C4-2B (cell line): ENCODE measurements at regions not wholly inside any gene's neighbourhood (a gene's known extent, or its start where the extent isn't known, plus 50 kb on each side); places are given as distances from the start of the nearest gene placed in this dataset.

Experiments
- H3K27ac ChIP-seq: fragments of 450-650 bp; 2 replicates; pipeline ENCODE4 v1.5.1; 2017
- CTCF ChIP-seq: fragments of 450-650 bp; conservative IDR thresholded peaks from 2 replicates; pipeline ENCODE4 v1.5.1; 2017; ENCODE audit warnings: mild to moderate bottlenecking
- ZFX ChIP-seq: fragments of 450-650 bp; IDR thresholded peaks from 2 replicates; pipeline ENCODE4 v1.6.1; 2017

GRCh38 chr1:55317673-55318072 lies 102.5 kb upstream of the USP24 start:
- H3K27ac ChIP-seq, result no peak overlapping the region
- TF ChIP-seq ZFX (no peak), CTCF (no peak)

- TF ChIP-seq CTCF (no peak), ZFX (no peak)
- H3K27ac ChIP-seq, result no peak overlapping the region
Observed at GRCh38 chr1:55316947-55317662, 101.9 kb upstream of the USP24 start.

GRCh38 chr1:55316502-55316901 lies 101.3 kb upstream of the USP24 start:
- no peak overlapping the region for H3K27ac ChIP-seq
- no peak for TF ChIP-seq CTCF
- no peak for TF ChIP-seq ZFX

- no peak for TF ChIP-seq ZFX
- TF ChIP-seq CTCF, result no peak
- no peak overlapping the region for H3K27ac ChIP-seq
Observed at GRCh38 chr1:55315552-55315951, 100.4 kb upstream of the USP24 start.

- no peak overlapping the region for H3K27ac ChIP-seq
- TF ChIP-seq CTCF (no peak), ZFX (no peak)
Observed at GRCh38 chr1:55314740-55315139, 99.6 kb upstream of the USP24 start.

- no peak overlapping the region for H3K27ac ChIP-seq
- TF ChIP-seq ZFX (no peak), CTCF (no peak)
Observed at GRCh38 chr1:55313903-55314302, 98.7 kb upstream of the USP24 start.

GRCh38 chr1:55311979-55312378 lies 96.8 kb upstream of the USP24 start:
- H3K27ac ChIP-seq, result no peak overlapping the region
- no peak for TF ChIP-seq ZFX
- no peak for TF ChIP-seq CTCF
